ENCODE measurements at regions not wholly inside any gene's neighbourhood (a gene's known extent, or its start where the extent isn't known, plus 50 kb on each side); places are given as distances from the start of the nearest gene placed in this dataset.

GRCh38 chr2:53463806-53464726, 303.5 kb upstream of the CHAC2 start:
- no peaks in the 10 kb centered on the region for H3K9me3 Mint-ChIP-seq
- no peak overlapping the region for H3K4me3 Mint-ChIP-seq
- intact Hi-C loops (cut with micrococcal nuclease): no loop called here
- DNase-seq: no peak
- no peaks in the 10 kb centered on the region for H3K27me3 Mint-ChIP-seq
- no peaks in the 10 kb centered on the region for H3K4me1 Mint-ChIP-seq
- H3K36me3 Mint-ChIP-seq (ENCODE audit: low read depth): no peaks in the 10 kb centered on the region
- H3K27ac Mint-ChIP-seq: no peak overlapping the region

GRCh38 chr2:53460937-53461336, 306.7 kb upstream of the CHAC2 start:
- DNase-seq: no peak
- intact Hi-C loops (cut with micrococcal nuclease): no loop called here
- no peaks in the 10 kb centered on the region for H3K4me1 Mint-ChIP-seq
- H3K27me3 Mint-ChIP-seq: no peaks in the 10 kb centered on the region
- H3K27ac Mint-ChIP-seq: no peak overlapping the region
- no peak overlapping the region for H3K4me3 Mint-ChIP-seq
- no peaks in the 10 kb centered on the region for H3K9me3 Mint-ChIP-seq
- H3K36me3 Mint-ChIP-seq (ENCODE audit: low read depth): no peaks in the 10 kb centered on the region

DNA sequence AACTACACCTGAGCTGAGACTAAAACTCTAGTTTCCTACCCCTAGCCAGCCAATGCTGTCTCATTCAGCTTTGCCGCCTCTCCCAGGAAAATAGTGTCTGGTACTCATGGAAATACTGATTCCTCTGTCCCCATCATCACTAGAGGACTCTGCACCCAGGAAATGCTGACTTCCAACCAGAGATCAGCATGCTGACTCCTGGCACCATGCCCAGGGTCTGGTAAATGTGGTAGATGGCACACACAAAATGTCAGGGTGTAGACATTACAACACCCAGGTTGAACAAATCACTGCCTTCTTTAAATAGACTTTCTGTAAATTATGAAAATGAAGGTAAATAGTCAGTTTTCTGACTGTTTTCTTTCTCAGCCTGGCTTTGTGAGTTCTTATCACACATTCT, 307.3 kb upstream of the CHAC2 start:
- no peaks in the 10 kb centered on the region for H3K9me3 Mint-ChIP-seq
- no peaks in the 10 kb centered on the region for H3K36me3 Mint-ChIP-seq (ENCODE audit: low read depth)
- intact Hi-C loops (cut with micrococcal nuclease): no loop called here
- H3K4me1 Mint-ChIP-seq: no peaks in the 10 kb centered on the region
- no peaks in the 10 kb centered on the region for H3K27me3 Mint-ChIP-seq
- H3K4me3 Mint-ChIP-seq: no peak overlapping the region
- no peak overlapping the region for H3K27ac Mint-ChIP-seq
- no peak for DNase-seq

- Mint-ChIP-seq H3K27ac (no peak overlapping the region), H3K4me3 (no peak overlapping the region), H3K9me3 (no peaks in the 10 kb centered on the region), H3K4me1 (no peaks in the 10 kb centered on the region), H3K36me3 (ENCODE audit: low read depth) (no peaks in the 10 kb centered on the region), H3K27me3 (no peaks in the 10 kb centered on the region)
- no peak for DNase-seq
- intact Hi-C loops (cut with micrococcal nuclease): no loop called here
Measured at GRCh38 chr2:53455094-53455493, 312.5 kb upstream of the CHAC2 start.

DNA sequence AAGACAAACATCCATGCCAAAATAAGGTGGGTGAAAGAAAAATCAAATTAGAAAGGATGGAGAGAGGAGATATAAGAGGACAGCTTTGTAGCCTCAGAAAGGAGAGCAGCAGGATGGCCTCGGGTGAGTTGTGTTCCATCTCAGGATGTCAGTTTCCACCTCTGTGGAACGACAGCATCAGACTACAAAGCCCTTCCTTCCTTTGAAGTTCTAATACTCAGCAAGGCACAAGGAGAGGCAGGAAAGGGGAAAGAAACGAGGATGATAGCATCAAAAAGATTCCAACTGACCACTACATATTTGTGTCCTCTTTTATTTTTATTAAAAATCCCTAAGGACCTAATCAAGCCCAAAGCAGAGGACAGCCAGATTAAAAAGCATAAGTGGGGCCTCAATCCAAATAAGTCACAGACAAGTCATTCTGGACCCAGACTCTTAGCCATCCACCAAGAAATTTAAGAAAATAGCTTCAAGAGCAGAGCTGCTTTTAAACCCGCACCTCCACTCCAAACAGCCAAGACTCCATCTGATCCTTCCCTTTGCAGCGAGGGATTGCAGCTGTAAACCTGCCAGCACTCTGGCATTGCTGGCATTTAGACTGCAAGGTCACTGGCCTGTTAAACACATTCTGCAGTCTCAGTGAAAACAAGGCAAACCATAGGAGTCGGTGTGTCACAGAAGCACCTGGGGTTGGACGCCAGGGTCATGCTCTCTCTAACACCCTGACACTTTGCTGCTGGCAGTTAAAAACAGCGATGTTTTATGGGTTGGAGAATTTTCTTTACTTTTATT, 314.5 kb upstream of the CHAC2 start:
- H3K36me3 Mint-ChIP-seq (ENCODE audit: low read depth): no peaks in the 10 kb centered on the region
- no peak overlapping the region for H3K27ac Mint-ChIP-seq
- no peaks in the 10 kb centered on the region for H3K4me1 Mint-ChIP-seq
- H3K4me3 Mint-ChIP-seq: no peak overlapping the region
- intact Hi-C loops (cut with micrococcal nuclease): no loop called here
- no peaks in the 10 kb centered on the region for H3K9me3 Mint-ChIP-seq
- no peaks in the 10 kb centered on the region for H3K27me3 Mint-ChIP-seq
- DNase-seq: no peak

GRCh38 chr2:53452400-53452799, 315.2 kb upstream of the CHAC2 start:
- H3K9me3 Mint-ChIP-seq: no peaks in the 10 kb centered on the region
- H3K4me1 Mint-ChIP-seq: no peaks in the 10 kb centered on the region
- DNase-seq: no peak
- no peaks in the 10 kb centered on the region for H3K36me3 Mint-ChIP-seq (ENCODE audit: low read depth)
- no peak overlapping the region for H3K27ac Mint-ChIP-seq
- intact Hi-C loops (cut with micrococcal nuclease): no loop called here
- no peaks in the 10 kb centered on the region for H3K27me3 Mint-ChIP-seq
- H3K4me3 Mint-ChIP-seq: no peak overlapping the region

DNA sequence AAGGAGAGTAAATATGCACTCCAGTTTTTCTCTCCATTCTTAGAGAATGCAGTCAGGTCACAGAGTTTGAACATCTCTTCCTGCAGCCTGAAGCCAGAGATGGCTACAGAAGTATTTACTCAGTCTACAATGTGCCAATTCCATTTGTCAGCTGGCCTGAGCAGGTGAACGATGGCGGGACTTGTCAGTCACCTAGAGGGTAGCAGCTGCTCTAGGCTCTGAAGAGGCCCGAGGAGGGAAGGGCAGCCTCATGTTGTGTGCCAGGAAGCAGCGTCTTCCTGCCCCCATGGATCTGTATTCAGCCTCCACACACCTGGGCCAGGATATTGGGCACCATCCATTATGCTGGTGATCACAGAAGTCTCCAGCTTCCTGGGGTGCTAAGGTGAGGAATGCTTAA, 316.7 kb upstream of the CHAC2 start:
- Mint-ChIP-seq H3K27me3 (no peaks in the 10 kb centered on the region), H3K4me3 (no peak overlapping the region), H3K27ac (no peak overlapping the region), H3K4me1 (no peaks in the 10 kb centered on the region), H3K9me3 (no peaks in the 10 kb centered on the region), H3K36me3 (ENCODE audit: low read depth) (no peaks in the 10 kb centered on the region)
- intact Hi-C loops (cut with micrococcal nuclease): no loop called here
- DNase-seq: no peak

- Mint-ChIP-seq H3K27me3 (no peaks in the 10 kb centered on the region), H3K4me1 (peaks cover 1% of the 10 kb centered on the region), H3K36me3 (ENCODE audit: low read depth) (no peaks in the 10 kb centered on the region), H3K4me3 (no peak overlapping the region), H3K9me3 (no peaks in the 10 kb centered on the region), H3K27ac (no peak overlapping the region)
- intact Hi-C loops (cut with micrococcal nuclease): no loop called here
- DNase-seq: no peak
Measured at GRCh38 chr2:53448591-53448990, 319.0 kb upstream of the CHAC2 start.

GRCh38 chr2:53448086-53448485, 319.5 kb upstream of the CHAC2 start:
- H3K27ac Mint-ChIP-seq: no peak overlapping the region
- peaks cover 1% of the 10 kb centered on the region for H3K4me1 Mint-ChIP-seq
- no peak for DNase-seq
- no peaks in the 10 kb centered on the region for H3K27me3 Mint-ChIP-seq
- no peak overlapping the region for H3K4me3 Mint-ChIP-seq
- intact Hi-C loops (cut with micrococcal nuclease): no loop called here
- H3K36me3 Mint-ChIP-seq (ENCODE audit: low read depth): no peaks in the 10 kb centered on the region
- no peaks in the 10 kb centered on the region for H3K9me3 Mint-ChIP-seq

DNA sequence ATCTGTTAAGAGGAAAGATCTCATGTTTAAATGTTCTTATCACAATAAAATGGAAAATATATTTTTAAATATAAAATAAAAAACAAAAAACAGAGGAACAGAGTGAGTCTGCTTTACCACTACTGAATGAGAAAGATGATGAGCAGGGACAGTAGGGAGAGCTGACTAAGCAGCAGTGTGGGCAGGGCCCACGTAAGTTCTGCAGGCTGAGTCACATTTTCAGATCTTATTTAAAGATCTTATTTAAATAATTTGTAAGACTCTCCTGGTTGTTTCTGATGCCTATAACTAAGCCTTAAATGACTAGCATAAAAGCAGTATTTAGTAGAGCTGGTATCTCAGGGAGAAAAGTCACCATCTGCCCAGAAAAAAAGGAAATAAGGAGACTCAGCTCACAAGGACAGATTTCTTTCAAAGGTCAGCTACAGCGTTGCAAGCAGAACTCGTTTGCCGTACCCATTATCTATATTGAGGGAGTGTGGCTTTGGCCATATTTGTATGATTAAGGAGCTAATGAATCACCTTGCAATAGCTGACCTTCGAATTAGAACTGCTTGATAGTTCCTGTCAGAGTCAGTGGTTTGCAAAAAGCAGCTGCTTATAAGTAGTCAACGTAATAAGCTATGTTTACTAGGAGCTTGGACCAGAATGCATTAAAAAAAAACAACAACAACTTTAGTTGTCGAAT, 322.1 kb upstream of the CHAC2 start:
- H3K4me1 Mint-ChIP-seq: peaks cover 1% of the 10 kb centered on the region
- no peak overlapping the region for H3K4me3 Mint-ChIP-seq
- H3K9me3 Mint-ChIP-seq: no peaks in the 10 kb centered on the region
- intact Hi-C loops (cut with micrococcal nuclease): no loop called here
- no peak for DNase-seq
- no peaks in the 10 kb centered on the region for H3K27me3 Mint-ChIP-seq
- no peak overlapping the region for H3K27ac Mint-ChIP-seq
- H3K36me3 Mint-ChIP-seq (ENCODE audit: low read depth): no peaks in the 10 kb centered on the region

GRCh38 chr2:53442783-53443182, 324.8 kb upstream of the CHAC2 start:
- no peaks in the 10 kb centered on the region for H3K36me3 Mint-ChIP-seq (ENCODE audit: low read depth)
- intact Hi-C loops (cut with micrococcal nuclease): no loop called here
- H3K27ac Mint-ChIP-seq: no peak overlapping the region
- DNase-seq: no peak
- H3K9me3 Mint-ChIP-seq: no peaks in the 10 kb centered on the region
- H3K27me3 Mint-ChIP-seq: no peaks in the 10 kb centered on the region
- H3K4me1 Mint-ChIP-seq: peaks cover 1% of the 10 kb centered on the region
- H3K4me3 Mint-ChIP-seq: no peak overlapping the region

GRCh38 chr2:53442093-53442492, 325.5 kb upstream of the CHAC2 start:
- Mint-ChIP-seq H3K4me1 (peaks cover 1% of the 10 kb centered on the region), H3K27ac (no peak overlapping the region), H3K36me3 (ENCODE audit: low read depth) (no peaks in the 10 kb centered on the region), H3K9me3 (no peaks in the 10 kb centered on the region), H3K27me3 (no peaks in the 10 kb centered on the region), H3K4me3 (no peak overlapping the region)
- intact Hi-C loops (cut with micrococcal nuclease): no loop called here
- DNase-seq: no peak

GRCh38 chr2:53438692-53439091, 328.9 kb upstream of the CHAC2 start:
- Mint-ChIP-seq H3K27me3 (peaks cover 1% of the 10 kb centered on the region), H3K9me3 (no peaks in the 10 kb centered on the region), H3K4me3 (no peak overlapping the region), H3K27ac (no peak overlapping the region), H3K36me3 (ENCODE audit: low read depth) (no peaks in the 10 kb centered on the region), H3K4me1 (no peaks in the 10 kb centered on the region)
- intact Hi-C loops (cut with micrococcal nuclease): no loop called here
- no peak for DNase-seq

GRCh38 chr2:53438100-53438499, 329.5 kb upstream of the CHAC2 start:
- Mint-ChIP-seq H3K4me1 (no peaks in the 10 kb centered on the region), H3K36me3 (ENCODE audit: low read depth) (no peaks in the 10 kb centered on the region), H3K27ac (no peak overlapping the region), H3K9me3 (no peaks in the 10 kb centered on the region), H3K27me3 (peaks cover 3% of the 10 kb centered on the region), H3K4me3 (no peak overlapping the region)
- intact Hi-C loops (cut with micrococcal nuclease): no loop called here
- DNase-seq: no peak
